GM12878 (cell line): ENCODE measurements at regions not wholly inside any gene's neighbourhood (a gene's known extent, or its start where the extent isn't known, plus 50 kb on each side); places are given as distances from the start of the nearest gene placed in this dataset.

Source experiments
- ATAC-seq: fragments of 200-7000 bp; cut with Tn5 transposase; 3 replicates; pipeline ENCODE4 v1.9.1; 2020; ENCODE audit warnings: mild to moderate bottlenecking, moderate library complexity
- BruUV-seq: library from RNA; stranded (reverse); fragments of 400-500 nt; replicated peaks from 2 replicates; lab custom pipeline; 2021; lab: Mats Ljungman, UMichigan
- CTCF ChIA-PET: fragments of 300-600 bp; sonication (Branson Sonifier 250); formaldehyde crosslinking; extraction: SDS; loops from one replicate; lab custom pipeline; 2021; ENCODE audit warnings: inconsistent platforms; lab: Yijun Ruan, JAX
- POLR2A ChIA-PET: fragments of 350-600 bp; formaldehyde crosslinking; extraction: SDS; loops from one replicate; lab custom pipeline; 2021; ENCODE audit warnings: inconsistent platforms; lab: Charles Lee
- RAD21 ChIA-PET: fragments of 300-600 bp; sonication (Branson Sonifier 250); formaldehyde crosslinking; loops from one replicate; lab custom pipeline; 2023; ENCODE audit warnings: antibody characterized with exemption; ENCODE audit not compliant: unreplicated experiment; lab: Charles Lee
- SMC1A ChIA-PET: fragments of 300-600 bp; sonication (Branson Sonifier 250); formaldehyde crosslinking; loops from one replicate; lab custom pipeline; 2023; ENCODE audit not compliant: unreplicated experiment, uncharacterized antibody; lab: Charles Lee
- DNase-seq: peaks from one replicate; pipeline ENCODE4 v3.0.0-alpha.2; 2011; ENCODE audit warnings: low read depth, low spot score
- FAIRE-seq: peaks from 3 replicates; lab custom pipeline; 2011; peaks lifted over from hg19 to GRCh38; lab: Jason Lieb, UNC
- H2AFZ ChIP-seq: 2 replicates; pipeline ENCODE4 v1.6.0; 2011; ENCODE audit warnings: low read depth, low read length, control low read depth; ENCODE audit not compliant: control insufficient read depth
- H3K27ac ChIP-seq: 2 replicates; pipeline ENCODE4 v1.5.1; 2011; ENCODE audit warnings: control low read depth; ENCODE audit not compliant: control insufficient read depth, insufficient read depth
- H3K27me3 ChIP-seq, 2 experiments: replicated peaks in 1 of 2; 2 replicates each; pipeline versions ENCODE4 v1.6.0 to v1.6.1; 2011; ENCODE audit warnings: low read length in 1 of 2; ENCODE audit not compliant: control insufficient read depth in 2 of 2, insufficient read depth in 2 of 2
- H3K36me3 ChIP-seq, 2 experiments: 2 replicates each; pipeline ENCODE4 v1.5.1; 2011; ENCODE audit warnings: low read length in 1 of 2; ENCODE audit not compliant: control insufficient read depth in 2 of 2, insufficient read depth in 2 of 2
- H3K4me1 ChIP-seq: 2 replicates; pipeline ENCODE4 v1.6.1; 2011; ENCODE audit warnings: mild to moderate bottlenecking, low read length, moderate library complexity, mixed read lengths; ENCODE audit not compliant: control insufficient read depth, insufficient read depth
- H3K4me2 ChIP-seq: 2 replicates; pipeline ENCODE4 v1.6.0; 2011; ENCODE audit warnings: control low read depth; ENCODE audit not compliant: control insufficient read depth, insufficient read depth
- H3K4me3 ChIP-seq: fragments of 200-600 bp; sonication (generic); 2 replicates; pipeline ENCODE4 v1.5.1; 2016
- H3K79me2 ChIP-seq: 2 replicates; pipeline ENCODE4 v1.6.0; 2011; ENCODE audit warnings: low read length; ENCODE audit not compliant: control insufficient read depth, insufficient read depth
- H3K9ac ChIP-seq: 2 replicates; pipeline ENCODE4 v1.8.0; 2011; ENCODE audit warnings: low read length, control low read depth, mixed read lengths; ENCODE audit not compliant: control insufficient read depth, insufficient read depth
- H3K9me3 ChIP-seq: replicated peaks from 3 replicates; pipeline ENCODE4 v1.5.1; 2011; ENCODE audit warnings: mild to moderate bottlenecking, low read length; ENCODE audit not compliant: control insufficient read depth, insufficient read depth
- H4K20me1 ChIP-seq: 2 replicates; pipeline ENCODE4 v1.6.0; 2011; ENCODE audit not compliant: control insufficient read depth, insufficient read depth
- ATF3 ChIP-seq: IDR thresholded peaks from 2 replicates; pipeline ENCODE4 v1.6.1; 2011; ENCODE audit warnings: low read depth, mild to moderate bottlenecking, low read length, moderate library complexity, borderline replicate concordance; ENCODE audit errors: extremely low read depth
- ATF7 ChIP-seq: fragments of 450-650 bp; IDR thresholded peaks from 2 replicates; pipeline ENCODE4 v1.6.1; 2016; ENCODE audit warnings: low read depth, mild to moderate bottlenecking
- CEBPB ChIP-seq, 2 experiments: fragments of 150-350 bp in 1 of 2; IDR thresholded peaks; 2 replicates each; pipeline ENCODE4 v1.6.1; 2012 to 2014; ENCODE audit warnings: low read depth in 2 of 2, low read length in 2 of 2, borderline replicate concordance in 1 of 2, inconsistent platforms in 1 of 2
- CHD4 ChIP-seq: fragments of 200-600 bp; sonication (generic); IDR thresholded peaks from 2 replicates; pipeline ENCODE4 v1.6.1; 2016; ENCODE audit warnings: mild to moderate bottlenecking
- EZH2 ChIP-seq: IDR thresholded peaks from 2 replicates; pipeline ENCODE4 v1.6.1; 2012; ENCODE audit warnings: low read depth, mild to moderate bottlenecking, control low read depth, inconsistent platforms, low read length, borderline replicate concordance; ENCODE audit not compliant: control insufficient read depth
- FOXM1 ChIP-seq: IDR thresholded peaks from 2 replicates; pipeline ENCODE4 v1.6.1; 2012; ENCODE audit warnings: low read depth, mild to moderate bottlenecking, inconsistent platforms, low read length, moderate library complexity
- PAX8 ChIP-seq: fragments of 450-650 bp; IDR thresholded peaks from 2 replicates; pipeline ENCODE4 v1.6.1; 2017; ENCODE audit warnings: mild to moderate bottlenecking, moderate library complexity
- PML ChIP-seq: IDR thresholded peaks from 2 replicates; pipeline ENCODE4 v1.6.1; 2012; ENCODE audit warnings: low read length, inconsistent platforms
- POLR2A ChIP-seq: IDR thresholded peaks from 2 replicates; pipeline ENCODE4 v1.6.1; 2011; ENCODE audit warnings: low read depth, mild to moderate bottlenecking, low read length
- RB1 ChIP-seq: fragments of 450-650 bp; formaldehyde crosslinking; IDR thresholded peaks from 2 replicates; pipeline ENCODE4 v1.6.1; 2017; ENCODE audit warnings: mild to moderate bottlenecking, borderline replicate concordance
- RELB ChIP-seq: fragments of 450-650 bp; IDR thresholded peaks from 2 replicates; pipeline ENCODE4 v1.6.1; 2017; ENCODE audit warnings: low read depth, mild to moderate bottlenecking, moderate library complexity
- STAT1 ChIP-seq: fragments of 450-650 bp; conservative IDR thresholded peaks from 2 replicates; pipeline ENCODE4 v1.6.1; 2014; ENCODE audit warnings: antibody characterized with exemption, mild to moderate bottlenecking
- SUPT20H ChIP-seq: IDR thresholded peaks from 2 replicates; pipeline ENCODE4 v1.6.1; 2011; ENCODE audit warnings: low read depth, mild to moderate bottlenecking, low read length, moderate library complexity, borderline replicate concordance; ENCODE audit not compliant: control insufficient read depth
- ZNF217 ChIP-seq: fragments of 450-650 bp; IDR thresholded peaks from 2 replicates; pipeline ENCODE4 v1.6.1; 2017; ENCODE audit warnings: antibody characterized with exemption, mild to moderate bottlenecking
- WGBS: methylation state at CpG from one replicate; pipeline ENCODE4 v1.1.6; 2016; ENCODE audit warnings: low lambda C conversion rate; ENCODE audit not compliant: insufficient replicate concordance, insufficient coverage; ENCODE audit errors: missing lambda C conversion rate; 5-methylcytosine and 5-hydroxymethylcytosine counted together
- in situ Hi-C: fragments of 300-500 bp; cut with MboI; formaldehyde crosslinking; loops from 9 replicates; pipeline ENCODE4 v1.14.3; 2018; ENCODE audit warnings: mixed read lengths
- intact Hi-C: fragments of 100-400 bp; cut with micrococcal nuclease; formaldehyde crosslinking; loops from one replicate; pipeline ENCODE4 v1.14.2; 2022; ENCODE audit not compliant: unreplicated experiment

GRCh38 chr17:53428913-53429312 lies 393.8 kb upstream of the KIF2B start:
- Histone ChIP-seq H3K27ac (no peak overlapping the region), H2AFZ (no peak overlapping the region), H3K4me2 (no peak overlapping the region), H3K79me2 (no peaks in the 10 kb centered on the region), H3K4me1 (no peaks in the 10 kb centered on the region), H3K9me3 (no peaks in the 10 kb centered on the region), H3K36me3 (no peaks in the 10 kb centered on the region), H3K9ac (no peak overlapping the region), H3K27me3 (no peaks in the 10 kb centered on the region), H4K20me1 (no peaks in the 10 kb centered on the region), H3K4me3 (no peak overlapping the region)
- TF ChIP-seq POLR2A (no peak), RB1 (no peak), PML (no peak), PAX8 (no peak), STAT1 (no peak), EZH2 (no peak), ZNF217 (no peak), SUPT20H (no peak)
- ChIA-PET POLR2A (no interaction called here), RAD21 (no interaction called here), SMC1A (no interaction called here), CTCF (interaction anchor here (0.6 kb wide), 1 partner anchor 474 kb away, joined by 3 read pairs; no protein-coding TSS in a partner anchor)
- DNase-seq (no peak), ATAC-seq (no peak), FAIRE-seq (no peak)
- intact Hi-C loops = no loop called here
- in situ Hi-C loops = no loop called here
- BruUV-seq = no TSS peak
- 0% methylated on average over 1 of the region's 1 CpG for WGBS

- Histone ChIP-seq H3K9me3 (no peaks in the 10 kb centered on the region), H3K36me3 (no peaks in the 10 kb centered on the region), H3K4me1 (no peaks in the 10 kb centered on the region), H3K27ac (no peak overlapping the region), H3K27me3 (no peaks in the 10 kb centered on the region), H3K4me2 (no peak overlapping the region), H3K4me3 (no peak overlapping the region), H3K79me2 (no peaks in the 10 kb centered on the region), H4K20me1 (no peaks in the 10 kb centered on the region), H3K9ac (no peak overlapping the region), H2AFZ (no peak overlapping the region)
- SMC1A ChIA-PET = no interaction called here
- FAIRE-seq (no peak), ATAC-seq (no peak), DNase-seq (no peak)
- CTCF ChIA-PET = no interaction called here
- TF ChIP-seq ATF3 (no peak), RELB (no peak), CEBPB (IDR thresholded peaks at IDR 0.05; ENCODE audit: borderline replicate concordance in 1 of 2, low read depth in 2 of 2, low read length in 2 of 2) (no peak), CHD4 (no peak), FOXM1 (no peak), ATF7 (no peak), RB1 (no peak)
- in situ Hi-C loops = no loop called here
- 43% methylated on average over 3 of the region's 3 CpGs for WGBS
- intact Hi-C loops = no loop called here
- no TSS peak for BruUV-seq
- POLR2A ChIA-PET = no interaction called here
- RAD21 ChIA-PET = no interaction called here
Observed at GRCh38 chr17:53426505-53426904, 396.2 kb upstream of the KIF2B start.
